CD4-positive, alpha-beta T cell treated with Interleukin-10 for 1 hour (primary cell): ENCODE measurements at regions not wholly inside any gene's neighbourhood (a gene's known extent, or its start where the extent isn't known, plus 50 kb on each side); places are given as distances from the start of the nearest gene placed in this dataset.
"Not testable (repeated sequence)": the region's sequence is repeated elsewhere in the genome, so short reads cannot be mapped to it uniquely, and the experiment has no call there.

Source experiments
- DNase-seq: peaks from one replicate; pipeline ENCODE4 v3.0.0-alpha.2; 2020

- DNase-seq: no peak
These were observed 1519.1 kb downstream of the BRINP3 start for GRCh38 chr1:188958461-188959115.

DNA sequence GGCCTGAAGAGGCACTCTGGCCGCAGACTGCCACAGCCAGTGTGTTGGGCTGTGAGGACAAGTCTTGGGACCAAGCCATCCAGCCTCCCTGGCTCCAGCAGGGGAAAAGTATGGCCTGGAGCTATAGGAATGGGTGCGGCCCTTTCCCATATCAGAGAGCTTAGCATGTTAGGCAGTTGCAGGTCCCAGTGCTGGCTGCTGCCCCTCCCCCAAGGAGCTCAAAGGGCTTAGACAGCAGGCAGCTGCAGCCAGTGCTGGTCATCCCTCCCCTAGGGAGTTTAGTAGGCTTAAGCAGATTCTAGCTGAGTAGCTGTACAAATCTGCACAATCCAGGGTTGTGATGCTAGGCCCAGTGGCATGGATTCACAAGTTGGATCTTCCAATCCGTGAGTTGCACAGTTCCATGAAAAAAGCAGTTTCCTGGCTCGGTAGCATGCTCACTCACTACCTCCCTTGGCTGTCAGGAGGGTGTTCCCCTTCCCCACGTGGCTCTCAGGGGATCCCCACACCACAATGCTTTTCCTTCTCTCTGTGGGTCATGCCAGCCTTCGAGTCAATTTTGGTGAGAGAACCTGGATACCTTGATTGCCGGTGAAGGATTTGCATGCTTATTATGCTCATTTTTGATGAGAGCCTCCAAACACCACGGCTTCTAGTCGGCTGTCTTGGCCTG lies 1490.8 kb downstream of the BRINP3 start:
- DNase-seq: no peak

DNA sequence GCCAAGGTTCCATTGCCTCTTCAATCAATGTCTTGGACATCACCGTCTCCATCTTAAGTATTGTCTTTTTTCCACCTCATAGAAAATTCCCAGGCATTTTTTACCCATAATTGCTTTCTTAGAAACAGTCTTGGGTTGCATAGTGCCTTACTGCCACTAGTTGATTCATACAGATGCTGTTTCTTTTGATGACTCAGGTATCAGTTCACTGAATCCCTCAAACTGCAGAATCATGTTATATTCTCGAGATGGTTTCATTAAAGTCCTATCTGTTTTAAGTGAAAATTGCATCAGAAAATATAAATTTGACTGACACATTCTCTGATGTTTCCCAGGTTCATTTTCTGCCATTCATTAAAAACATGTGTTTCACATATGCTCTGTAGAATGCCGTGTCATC lies 1489.1 kb downstream of the BRINP3 start:
- DNase-seq: no peak

- no peak for DNase-seq
These were observed 1486.3 kb downstream of the BRINP3 start for GRCh38 chr1:188991221-188991930.

GRCh38 chr1:189007824-189008223 lies 1469.8 kb downstream of the BRINP3 start:
- DNase-seq: no peak

GRCh38 chr1:189021577-189021976 lies 1456.1 kb downstream of the BRINP3 start:
- no peak for DNase-seq

DNA sequence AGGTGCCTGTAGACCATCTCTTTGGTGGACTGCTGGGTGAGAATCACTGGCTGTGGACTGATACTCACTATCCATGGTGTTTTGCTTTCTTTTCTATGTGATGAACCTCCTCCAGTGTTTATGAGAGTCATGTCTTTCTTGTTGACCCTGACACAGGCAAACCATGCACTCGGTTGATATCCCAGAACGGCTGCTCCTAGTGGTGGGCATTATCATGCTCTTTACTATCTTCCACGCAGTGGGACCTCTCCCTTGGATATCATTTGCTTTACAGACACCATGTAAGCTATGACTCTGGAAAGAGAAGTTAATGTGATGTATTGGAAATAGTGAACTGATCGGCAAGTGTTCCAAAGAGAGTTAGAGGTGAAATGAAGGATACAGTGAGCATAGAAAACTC lies 1455.6 kb downstream of the BRINP3 start:
- DNase-seq: no peak

DNA sequence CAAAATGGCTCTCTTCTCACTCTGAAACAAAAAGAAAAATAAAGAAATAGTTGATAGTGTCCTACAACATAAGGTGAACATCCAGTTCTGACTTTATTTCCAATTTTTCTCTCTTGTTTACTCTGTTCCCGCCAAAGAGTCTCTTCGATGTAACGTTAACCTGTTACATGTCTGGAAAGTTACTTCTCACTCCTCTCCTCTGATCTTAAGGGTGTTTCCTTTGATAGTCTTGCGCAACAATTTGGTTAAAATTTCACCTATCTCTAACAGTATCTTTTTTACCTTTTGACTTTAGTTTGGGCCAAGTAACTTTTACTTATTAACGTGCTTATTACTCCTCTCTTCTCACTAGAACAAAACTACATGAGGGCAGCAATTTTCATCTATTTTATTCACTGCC lies 1450.2 kb downstream of the BRINP3 start:
- no peak for DNase-seq

GRCh38 chr1:189033169-189033568 lies 1444.5 kb downstream of the BRINP3 start:
- no peak for DNase-seq

DNA sequence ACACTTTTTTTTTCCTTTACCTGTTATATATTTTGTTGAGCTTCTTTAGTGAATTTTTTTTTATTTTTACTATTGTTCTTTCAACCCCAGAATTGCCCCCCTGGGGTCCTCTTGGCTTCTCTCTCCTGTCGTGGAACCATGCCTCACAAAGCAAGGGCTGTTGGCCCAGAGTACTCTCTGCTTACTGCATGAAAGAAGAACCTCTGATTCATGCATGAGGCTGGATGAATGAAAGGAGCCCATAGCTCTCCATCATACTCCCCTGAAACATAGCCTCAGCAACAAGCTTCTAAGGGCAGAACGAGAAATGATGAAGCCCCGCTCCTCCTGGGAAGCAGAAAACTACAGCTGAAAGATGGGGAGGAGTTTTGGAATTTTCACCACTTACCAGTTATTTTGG lies 1441.0 kb downstream of the BRINP3 start:
- no peak for DNase-seq

DNA sequence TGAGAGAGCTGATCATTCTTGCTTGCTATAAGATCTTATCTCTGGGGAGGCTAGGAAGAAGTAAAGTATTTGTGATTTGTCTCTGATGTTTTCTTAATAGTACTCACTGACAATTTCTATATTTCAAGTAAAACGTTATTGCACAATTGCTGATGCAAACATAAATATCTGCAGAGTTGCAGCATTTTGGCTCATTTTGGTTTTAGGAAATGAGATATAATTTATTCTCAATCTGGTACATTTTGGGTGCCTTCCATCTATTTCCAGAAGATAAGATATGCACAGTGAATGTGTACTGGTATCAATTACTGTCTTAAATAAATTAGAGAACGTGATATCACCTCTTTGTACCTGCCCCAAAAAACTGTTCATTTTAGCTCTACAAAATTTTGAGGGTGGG lies 1431.5 kb downstream of the BRINP3 start:
- no peak for DNase-seq

- no peak for DNase-seq
These were observed 1392.9 kb downstream of the BRINP3 start for GRCh38 chr1:189084811-189085210.

DNA sequence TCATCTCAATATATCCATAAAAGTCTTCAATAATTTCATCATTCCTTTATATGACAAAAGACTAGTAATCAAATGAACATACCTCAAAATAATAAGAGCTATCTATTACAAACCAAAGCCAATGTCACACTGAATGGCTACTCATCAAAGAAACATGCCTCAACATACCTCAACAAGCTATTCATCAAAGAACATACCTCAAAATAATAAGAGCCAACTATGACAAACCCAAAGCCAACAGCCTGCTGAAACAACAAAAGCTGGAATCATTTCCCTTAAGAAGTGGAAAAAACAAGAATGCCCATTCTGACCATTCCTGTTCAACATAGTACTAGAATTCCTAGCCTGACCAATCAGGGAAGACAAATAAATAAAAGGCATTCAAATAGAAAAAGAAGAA lies 1373.7 kb downstream of the BRINP3 start:
- no peak for DNase-seq

DNA sequence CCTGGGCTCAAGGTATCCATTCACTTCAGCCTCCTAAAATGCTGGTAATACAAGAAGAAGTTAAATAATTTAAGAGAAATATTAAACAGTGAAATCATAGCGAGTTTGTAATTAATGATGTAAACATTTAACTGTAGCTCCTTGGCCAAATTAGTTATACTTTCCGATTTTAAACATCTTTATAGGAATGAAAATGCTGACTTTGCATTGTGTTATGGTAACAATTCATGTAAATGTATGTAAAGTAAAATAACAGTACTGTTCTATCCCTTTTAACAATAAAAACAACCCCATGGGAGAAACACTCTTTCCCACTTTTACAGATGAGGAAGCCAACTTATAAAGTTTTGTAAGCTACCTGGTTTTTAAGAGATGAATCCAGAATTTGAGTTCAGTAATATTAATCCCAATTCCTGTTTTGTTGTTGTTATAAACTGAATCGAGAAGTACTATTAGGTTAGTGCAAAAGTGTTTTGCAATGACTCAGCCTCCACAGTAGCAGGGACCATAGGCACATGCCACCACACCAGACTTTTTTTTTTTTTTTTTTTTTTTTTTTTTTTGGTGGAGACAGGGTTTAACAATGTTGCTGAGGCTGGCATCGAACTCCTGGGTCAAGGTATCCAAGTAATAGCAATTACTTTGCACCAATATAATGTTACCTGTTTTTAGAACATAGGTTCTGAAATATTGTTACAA lies 1360.4 kb downstream of the BRINP3 start:
- DNase-seq: no peak

DNA sequence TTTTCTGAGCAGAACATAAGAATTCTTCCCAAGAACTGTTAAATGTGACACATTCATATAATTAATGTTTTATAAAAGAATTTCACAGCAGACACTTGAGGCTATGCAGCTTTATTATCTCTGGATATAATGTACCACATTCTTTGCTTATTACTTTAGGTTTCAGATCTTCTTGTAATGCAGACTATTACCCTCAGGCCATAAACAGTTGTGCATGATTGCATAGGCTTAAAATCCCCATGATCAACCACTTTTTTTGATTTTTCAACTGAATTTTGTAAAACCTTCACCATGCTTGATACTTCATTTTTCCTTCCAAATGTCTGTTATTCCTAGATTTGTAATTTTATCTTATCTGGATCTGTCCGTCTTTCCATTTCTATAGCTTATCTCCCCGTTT lies 1355.7 kb downstream of the BRINP3 start:
- DNase-seq: no peak

DNA sequence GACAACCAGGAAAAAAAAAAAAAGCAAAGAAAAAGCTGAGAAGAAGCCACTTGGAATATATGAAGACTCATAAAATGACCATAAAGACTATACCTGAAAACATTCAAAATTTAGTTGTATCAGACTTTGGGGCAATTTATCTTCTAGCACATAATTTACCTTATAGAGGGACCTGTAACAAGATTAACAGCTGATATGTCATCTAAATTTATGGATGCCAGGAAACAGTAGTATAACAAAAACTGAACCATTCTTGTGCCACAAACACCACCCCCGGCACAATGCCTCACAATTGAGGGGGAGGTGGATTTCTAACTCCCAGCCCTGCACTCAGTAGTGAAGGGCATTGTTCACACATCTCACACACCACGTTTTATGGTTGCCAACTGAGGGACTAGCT lies 1352.0 kb downstream of the BRINP3 start:
- DNase-seq: no peak

DNA sequence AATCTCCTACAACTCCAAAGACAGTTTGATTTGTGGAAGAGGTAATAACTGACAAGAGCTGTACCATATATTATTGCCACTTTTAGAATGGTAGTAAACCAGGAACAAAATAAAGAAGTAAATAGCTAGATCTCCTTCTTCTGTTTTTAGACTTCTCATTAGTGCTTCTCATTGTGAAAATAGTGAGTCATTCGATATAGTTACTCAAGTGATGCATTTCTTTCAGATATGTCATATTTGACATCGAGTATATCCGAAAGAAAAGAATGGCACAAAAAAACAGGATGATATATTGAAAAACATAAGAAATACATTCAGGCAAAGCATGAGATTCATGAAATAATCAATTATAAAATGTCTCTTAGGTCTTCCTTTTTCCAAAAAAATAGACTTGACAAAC lies 1346.1 kb downstream of the BRINP3 start:
- DNase-seq: no peak

DNA sequence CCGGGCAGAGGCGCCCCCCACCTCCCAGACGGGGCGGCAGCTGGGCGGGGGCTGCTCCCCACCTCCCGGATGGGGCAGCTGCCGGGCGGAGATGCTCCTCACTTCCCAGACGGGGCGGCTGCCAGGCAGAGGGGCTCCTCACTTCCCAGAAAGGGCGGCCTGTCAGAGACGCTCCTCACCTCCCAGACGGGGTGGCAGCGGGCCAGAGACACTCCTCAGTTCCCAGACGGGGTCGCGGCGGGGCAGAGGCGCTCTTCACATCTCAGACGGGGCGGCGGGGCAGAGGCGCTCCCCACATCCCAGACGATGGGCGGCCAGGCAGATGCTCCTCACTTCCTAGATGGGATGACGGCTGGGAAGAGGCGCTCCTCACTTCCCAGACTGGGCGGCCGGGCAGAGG lies 1337.9 kb downstream of the BRINP3 start:
- not testable (repeated sequence) for DNase-seq

GRCh38 chr1:189141056-189141455 lies 1336.6 kb downstream of the BRINP3 start:
- DNase-seq: no peak

DNA sequence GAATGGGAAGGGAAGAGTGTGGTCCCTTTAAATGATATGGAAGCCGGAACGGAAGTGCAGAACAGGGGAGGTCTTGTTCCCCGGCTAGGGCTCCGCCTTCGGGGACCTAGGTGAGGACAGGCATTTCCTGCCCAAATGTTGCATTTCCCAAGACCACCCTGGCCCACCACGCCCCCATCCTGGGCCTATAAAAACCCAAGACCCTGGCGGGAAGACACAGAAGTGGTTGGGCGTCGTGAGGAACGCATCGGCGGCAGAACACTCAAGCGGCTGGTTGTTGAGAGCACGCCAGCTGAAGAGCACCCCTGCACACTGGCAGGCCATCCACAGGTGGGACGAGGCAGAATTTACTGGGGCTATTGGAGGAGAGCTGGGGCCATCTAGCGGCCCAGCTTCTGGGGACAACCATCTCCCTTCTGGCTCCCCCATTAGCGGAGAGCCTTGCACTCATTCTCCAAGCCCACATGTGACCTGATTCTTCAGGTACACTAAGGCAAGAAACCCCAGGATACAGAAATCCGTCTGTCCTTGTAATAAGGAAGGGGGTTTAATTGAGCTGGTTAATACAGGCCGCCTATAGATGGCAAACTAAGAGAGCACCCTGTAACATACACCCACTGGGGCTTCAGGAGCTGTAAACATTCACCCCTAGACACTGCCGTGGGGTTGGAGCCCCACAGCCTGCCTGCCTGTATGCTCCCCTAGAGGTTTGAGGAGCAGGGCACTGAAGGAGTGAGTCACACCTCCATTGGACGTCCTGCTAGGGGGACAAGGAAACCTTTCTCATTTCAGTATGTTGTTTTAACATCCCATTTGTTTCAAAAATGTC lies 1327.9 kb downstream of the BRINP3 start:
- no peak for DNase-seq

DNA sequence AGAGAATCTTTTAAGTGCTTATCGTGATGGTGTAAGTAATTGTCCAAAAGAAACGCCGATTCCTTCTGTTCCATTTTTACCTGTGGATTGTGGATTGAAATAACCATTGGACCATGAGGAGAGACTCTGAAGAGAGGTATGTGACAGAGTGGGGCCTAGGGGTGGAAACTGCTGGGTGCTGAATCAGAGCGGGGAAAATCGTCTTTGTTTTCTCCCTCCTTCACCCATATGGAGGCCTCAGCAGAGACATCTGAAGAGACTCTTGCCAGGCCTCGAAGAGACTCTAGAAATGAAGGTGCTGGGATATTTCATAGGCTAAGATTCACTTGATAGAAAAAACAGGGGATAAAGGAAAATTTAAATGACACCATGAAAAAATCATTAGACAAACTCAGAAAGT lies 1327.0 kb downstream of the BRINP3 start:
- no peak for DNase-seq

GRCh38 chr1:189151361-189151760 lies 1326.3 kb downstream of the BRINP3 start:
- no peak for DNase-seq

DNA sequence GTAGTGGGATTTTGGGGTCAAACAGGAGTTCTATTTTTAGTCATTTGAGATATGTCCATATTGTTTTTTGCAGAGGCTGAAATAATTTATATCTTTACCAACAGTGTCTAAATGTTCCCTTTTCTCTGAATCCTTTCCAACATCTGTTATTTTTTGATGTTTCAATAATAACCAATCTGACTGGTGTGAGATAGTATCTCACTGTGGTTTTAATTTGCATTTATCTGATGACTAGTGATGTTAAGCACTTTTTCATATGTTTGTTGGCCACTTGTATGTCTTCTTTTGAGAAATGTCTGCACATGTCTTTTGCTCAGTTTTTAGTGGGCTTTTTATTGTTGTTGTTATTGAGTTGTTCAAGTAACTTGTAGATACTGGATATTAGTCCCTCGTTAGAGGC lies 1325.0 kb downstream of the BRINP3 start:
- no peak for DNase-seq
